HG03469 (cell line): ENCODE measurements at regions not wholly inside any gene's neighbourhood (a gene's known extent, or its start where the extent isn't known, plus 50 kb on each side); places are given as distances from the start of the nearest gene placed in this dataset.

ENCODE experiments used
- ATAC-seq: cut with Tn5 transposase; IDR thresholded peaks from one replicate; pipeline ENCODE4 v1.9.1; 2021; ENCODE audit warnings: mild to moderate bottlenecking, moderate library complexity, moderate number of reproducible peaks; ENCODE audit not compliant: unreplicated experiment

DNA sequence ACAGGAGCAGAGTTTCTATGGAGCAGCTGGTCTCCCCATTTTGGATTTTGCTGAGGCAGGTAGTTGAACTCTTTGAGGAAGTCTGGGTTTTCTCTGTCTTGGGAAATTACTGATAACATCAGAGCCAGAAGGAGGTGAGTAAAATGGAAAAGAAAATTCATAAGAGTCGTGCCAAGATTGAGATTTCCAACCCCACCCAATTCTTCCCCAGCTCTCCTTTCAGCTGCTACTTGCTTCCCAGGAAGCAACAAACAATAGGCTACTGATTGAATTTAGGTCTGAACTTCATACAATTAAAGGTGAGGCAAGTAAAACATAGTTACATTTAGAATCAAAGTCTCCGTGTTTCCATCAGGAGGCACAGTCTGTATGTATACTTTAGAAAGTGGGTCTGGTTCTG lies 54.6 kb upstream of the EOLA2 start:
- ATAC-seq = no peak

DNA sequence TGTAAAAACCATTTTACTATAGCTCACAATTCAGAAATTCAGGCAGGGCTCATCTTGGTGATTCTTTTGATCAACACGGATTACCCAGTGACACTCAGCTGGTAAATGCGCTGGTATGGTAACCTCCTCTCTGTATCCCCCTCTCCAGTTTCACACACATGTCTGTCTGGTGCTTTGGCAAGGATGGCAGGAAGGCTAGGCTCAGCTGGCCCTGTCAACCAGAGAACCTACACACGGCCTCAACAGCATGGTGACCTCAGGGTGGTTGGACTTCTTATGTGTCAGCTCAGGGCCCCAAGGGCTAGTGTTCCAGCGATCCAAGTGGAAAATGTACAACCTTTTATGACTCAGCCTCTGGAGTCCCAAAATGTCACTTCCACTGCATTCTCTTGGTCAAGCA lies 55.7 kb upstream of the EOLA2 start:
- no peak for ATAC-seq

- ATAC-seq = no peak
Measured at GRCh38 chrX:149996515-149996914, 58.2 kb upstream of the EOLA2 start.

- ATAC-seq = no peak
Measured at GRCh38 chrX:150005027-150005426, 66.7 kb upstream of the EOLA2 start.

DNA sequence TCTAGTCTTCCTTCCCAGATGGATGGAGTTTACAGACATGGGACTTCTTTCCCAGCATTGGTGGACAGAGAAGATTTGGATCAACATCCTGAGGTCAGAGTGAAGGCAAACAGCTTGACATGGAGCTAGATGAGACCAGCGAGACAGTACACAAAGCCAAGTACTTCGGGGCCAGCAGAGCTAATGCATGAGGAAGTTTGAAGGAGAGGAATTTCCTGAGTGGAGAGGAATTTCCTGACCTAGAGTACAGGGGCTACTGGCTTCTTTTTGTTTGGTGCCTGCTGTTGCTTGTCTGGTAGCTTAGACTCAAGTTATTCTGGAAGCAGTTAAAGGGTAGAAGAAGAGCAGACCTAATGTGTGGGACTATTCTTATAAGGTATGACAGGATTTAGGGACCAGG lies 69.1 kb upstream of the EOLA2 start:
- no peak for ATAC-seq

GRCh38 chrX:150012647-150013381 lies 74.5 kb upstream of the EOLA2 start:
- ATAC-seq = no peak

GRCh38 chrX:150014525-150014924 lies 76.2 kb upstream of the EOLA2 start:
- no peak for ATAC-seq

- ATAC-seq = no peak
Measured at GRCh38 chrX:150017868-150018267, 79.6 kb upstream of the EOLA2 start.

- ATAC-seq = no peak
Measured at GRCh38 chrX:150018931-150019361, 80.7 kb upstream of the EOLA2 start.

- ATAC-seq = no peak
Measured at GRCh38 chrX:150028692-150029091, 90.4 kb upstream of the EOLA2 start.

DNA sequence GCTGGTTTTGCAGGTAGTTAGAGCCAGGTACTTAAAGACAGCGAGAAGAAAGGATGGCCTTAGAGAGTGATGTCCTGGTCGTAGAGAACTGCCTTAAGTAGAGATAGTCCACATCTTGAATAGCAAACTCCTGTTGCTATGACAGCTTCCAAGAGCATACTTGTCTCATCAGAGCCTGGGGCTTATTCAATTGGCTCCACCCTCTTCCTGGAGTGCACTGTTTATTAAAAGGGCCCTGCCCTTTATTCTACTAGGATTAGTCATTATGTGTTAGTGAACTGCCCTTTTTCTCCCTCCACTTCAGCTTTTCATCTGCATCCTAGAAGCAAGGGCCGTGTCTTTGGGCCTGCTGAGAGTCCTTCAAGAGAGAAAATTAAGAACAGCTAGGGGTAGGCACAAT lies 94.5 kb upstream of the EOLA2 start:
- ATAC-seq = no peak

- no peak for ATAC-seq
Measured at GRCh38 chrX:150034788-150035187, 96.5 kb upstream of the EOLA2 start.

DNA sequence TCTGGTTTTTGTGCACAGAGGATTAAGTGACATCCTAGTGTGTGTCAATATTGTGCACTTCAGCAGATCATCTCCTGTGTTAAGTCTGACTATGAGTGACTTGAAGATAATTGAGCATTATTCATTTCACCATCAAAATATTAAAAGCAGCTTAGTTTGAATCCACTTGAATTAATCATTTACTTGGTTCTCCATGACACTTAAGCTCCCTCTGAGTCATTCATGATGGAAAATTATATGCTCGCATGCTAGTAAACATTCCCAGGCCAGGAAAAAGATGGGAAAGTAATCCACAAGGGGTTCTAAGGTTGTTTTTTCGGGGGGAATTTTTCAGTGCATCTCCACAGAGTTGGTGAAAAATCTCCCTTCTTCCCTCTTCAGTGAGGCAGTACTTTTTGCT lies 97.2 kb upstream of the EOLA2 start:
- ATAC-seq = no peak

- ATAC-seq = no peak
Measured at GRCh38 chrX:150036181-150036580, 97.9 kb upstream of the EOLA2 start.

DNA sequence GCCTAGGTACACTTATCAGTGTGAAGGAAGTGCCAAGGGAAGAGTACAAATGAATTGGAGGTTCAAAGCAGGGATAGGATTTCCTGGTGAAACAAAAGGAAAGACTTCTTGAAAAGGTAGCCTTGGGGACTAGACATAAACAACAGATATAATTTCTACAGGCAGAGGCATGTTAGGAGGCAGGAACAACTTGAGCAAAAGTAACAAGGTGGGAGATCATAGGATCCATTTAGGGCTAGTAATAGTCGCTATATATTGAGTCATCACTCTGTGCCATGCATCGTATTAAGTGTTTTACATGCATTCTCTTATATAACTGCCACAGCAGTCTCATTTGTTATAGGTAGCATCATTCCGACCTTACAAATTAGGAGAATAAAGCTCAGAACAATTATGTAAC lies 98.3 kb upstream of the EOLA2 start:
- ATAC-seq = no peak

DNA sequence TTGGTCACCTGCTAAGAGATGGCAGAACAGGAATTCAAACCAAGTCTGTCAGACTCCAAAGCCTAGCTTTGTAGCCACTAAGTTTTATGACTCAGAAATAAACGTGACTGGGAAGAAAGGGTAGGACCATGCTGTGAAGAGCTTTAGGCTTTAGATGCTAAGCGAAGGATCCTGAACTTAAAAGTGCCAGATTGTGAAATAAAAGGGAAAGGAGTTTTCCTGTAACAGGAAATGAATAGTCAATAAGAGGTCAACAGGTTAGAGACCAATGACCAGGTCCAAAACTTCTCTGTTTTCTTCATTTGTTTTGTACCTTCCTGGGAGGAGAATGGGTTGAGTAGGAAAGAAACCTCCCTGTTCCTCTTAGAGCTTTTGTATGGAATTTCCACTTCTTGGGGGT lies 98.8 kb upstream of the EOLA2 start:
- no peak for ATAC-seq

DNA sequence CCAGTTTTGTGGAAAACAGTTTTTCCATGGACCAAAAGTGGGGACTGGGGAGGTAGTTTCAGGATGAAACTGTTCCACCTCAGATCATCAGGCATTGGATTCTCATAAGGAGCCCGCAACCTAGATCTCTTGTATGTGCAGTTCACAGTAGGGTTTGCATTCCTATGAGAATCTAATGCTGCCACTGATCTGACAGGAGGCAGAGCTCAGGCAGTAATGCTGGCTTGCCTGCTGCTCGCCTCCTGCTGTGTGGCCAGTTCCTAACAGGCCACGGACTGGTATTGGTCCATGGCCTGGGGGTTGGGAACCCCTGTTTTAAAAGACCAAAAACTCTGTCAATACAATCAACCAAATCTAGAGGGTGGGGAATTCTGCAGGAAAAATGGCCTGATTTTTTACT lies 100.0 kb upstream of the EOLA2 start:
- ATAC-seq = no peak

- ATAC-seq = no peak
Measured at GRCh38 chrX:150038986-150039599, 100.8 kb upstream of the EOLA2 start.

DNA sequence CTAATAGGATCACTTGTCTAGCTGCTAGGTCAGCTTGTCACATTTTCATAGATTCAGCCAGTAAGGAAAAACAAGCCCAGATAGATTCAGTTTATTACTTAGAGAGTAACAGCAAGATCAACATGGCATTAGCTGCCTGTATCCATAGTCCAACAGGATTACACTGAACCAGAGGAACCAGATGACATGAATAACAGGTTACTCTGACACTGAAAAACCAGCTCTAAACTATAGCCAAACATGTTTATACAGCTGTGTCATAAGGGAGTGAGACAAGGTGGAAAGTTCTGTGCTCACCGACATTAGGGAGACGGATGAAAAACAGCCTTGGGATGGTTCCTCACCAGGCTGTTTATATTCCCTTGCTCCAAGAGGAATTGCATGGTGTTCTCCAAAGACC lies 102.9 kb upstream of the EOLA2 start:
- ATAC-seq = no peak

GRCh38 chrX:150044556-150044955 lies 106.3 kb upstream of the EOLA2 start:
- ATAC-seq = no peak

GRCh38 chrX:150047818-150048217 lies 109.5 kb upstream of the EOLA2 start:
- no peak for ATAC-seq

GRCh38 chrX:150049647-150050046 lies 111.4 kb upstream of the EOLA2 start:
- ATAC-seq = no peak

GRCh38 chrX:150050387-150050786 lies 112.1 kb upstream of the EOLA2 start:
- no peak for ATAC-seq
